WTC11 (cell line): ENCODE measurements at regions not wholly inside any gene's neighbourhood (a gene's known extent, or its start where the extent isn't known, plus 50 kb on each side); places are given as distances from the start of the nearest gene placed in this dataset.

Experiments used
- ATAC-seq: fragments of 200-7000 bp; cut with Tn5 transposase; 2 replicates; pipeline ENCODE4 v1.10.0; 2021; ENCODE audit warnings: mild to moderate bottlenecking, moderate library complexity
- CTCF ChIA-PET: fragments of 300-600 bp; sonication (Branson Sonifier 250); formaldehyde crosslinking; loops from one replicate; lab custom pipeline; 2021; ENCODE audit warnings: antibody characterized with exemption; lab: Charles Lee
- POLR2A ChIA-PET: fragments of 350-600 bp; sonication (Branson Sonifier 250); formaldehyde crosslinking; loops from one replicate; lab custom pipeline; 2021; ENCODE audit warnings: antibody characterized with exemption; lab: Charles Lee
- DNase-seq: peaks from one replicate; pipeline ENCODE4 v3.0.0; 2021; ENCODE audit warnings: low spot score
- H3K27ac Mint-ChIP-seq: 2 replicates; pipeline ENCODE4 v1.8.0; 2021; ENCODE audit warnings: mixed read lengths
- H3K27me3 Mint-ChIP-seq: 2 replicates; pipeline ENCODE4 v1.8.0; 2021; ENCODE audit warnings: low read depth, mild to moderate bottlenecking, moderate library complexity, mixed read lengths
- H3K36me3 Mint-ChIP-seq: 2 replicates; pipeline ENCODE4 v1.8.0; 2021; ENCODE audit warnings: mixed read lengths
- H3K4me1 Mint-ChIP-seq: 2 replicates; pipeline ENCODE4 v1.8.0; 2022; ENCODE audit warnings: mixed read lengths
- H3K4me3 Mint-ChIP-seq: 2 replicates; pipeline ENCODE4 v1.8.0; 2021; ENCODE audit warnings: mild to moderate bottlenecking, moderate library complexity, mixed read lengths
- H3K9me3 Mint-ChIP-seq: 2 replicates; pipeline ENCODE4 v1.8.0; 2021; ENCODE audit warnings: mixed read lengths
- ATF1 ChIP-seq: sonication (generic); formaldehyde crosslinking; IDR thresholded peaks from 2 replicates; pipeline ENCODE4 v1.8.1; 2023; ENCODE audit warnings: mild to moderate bottlenecking, moderate library complexity, missing genetic modification reagents
- CREB1 ChIP-seq: sonication (generic); formaldehyde crosslinking; IDR thresholded peaks from 2 replicates; pipeline ENCODE4 v1.8.0; 2023; ENCODE audit warnings: mild to moderate bottlenecking, missing genetic modification reagents
- FOXK1 ChIP-seq: sonication (generic); formaldehyde crosslinking; IDR thresholded peaks from 2 replicates; pipeline ENCODE4 v1.8.0; 2022; ENCODE audit warnings: mild to moderate bottlenecking, moderate library complexity, missing genetic modification reagents
- HMGA2 ChIP-seq: fragments of 250-450 bp; sonication (Bioruptor Pico); IDR thresholded peaks from 2 replicates; pipeline ENCODE4 v1.4.0; 2021; ENCODE audit warnings: mild to moderate bottlenecking, moderate library complexity
- KAT7 ChIP-seq: sonication (generic); formaldehyde crosslinking; IDR thresholded peaks from 2 replicates; pipeline ENCODE4 v1.8.1; 2023; ENCODE audit warnings: missing genetic modification reagents, mild to moderate bottlenecking, borderline replicate concordance
- MXD4 ChIP-seq: fragments of 250-450 bp; sonication (Bioruptor Pico); IDR thresholded peaks from 2 replicates; pipeline ENCODE4 v1.8.0; 2021; ENCODE audit warnings: mild to moderate bottlenecking, moderate library complexity, borderline replicate concordance
- TCF7 ChIP-seq: sonication (generic); formaldehyde crosslinking; IDR thresholded peaks from 2 replicates; pipeline ENCODE4 v1.8.0; 2022; ENCODE audit warnings: mild to moderate bottlenecking, low read depth, missing genetic modification reagents, moderate library complexity
- TEAD1 ChIP-seq: sonication (generic); formaldehyde crosslinking; IDR thresholded peaks from 2 replicates; pipeline ENCODE4 v1.8.0; 2022; ENCODE audit warnings: mild to moderate bottlenecking, missing genetic modification reagents
- ZNF121 ChIP-seq: sonication (generic); formaldehyde crosslinking; IDR thresholded peaks from 2 replicates; pipeline ENCODE4 v1.8.0; 2023; ENCODE audit warnings: missing genetic modification reagents
- ZNF232 ChIP-seq: sonication (generic); formaldehyde crosslinking; IDR thresholded peaks from 2 replicates; pipeline ENCODE4 v1.8.0; 2022; ENCODE audit warnings: mild to moderate bottlenecking, missing genetic modification reagents
- ZNF416 ChIP-seq: fragments of 250-450 bp; sonication (Bioruptor Pico); IDR thresholded peaks from 2 replicates; pipeline ENCODE4 v1.9.0; 2021; ENCODE audit warnings: mild to moderate bottlenecking, inconsistent platforms
- TF ChIP-seq, protein P1 (sequence below): sonication (generic); formaldehyde crosslinking; IDR thresholded peaks from 2 replicates; pipeline ENCODE4 v1.8.0; 2023; ENCODE audit warnings: missing genetic modification reagents, mild to moderate bottlenecking, borderline replicate concordance
- TF ChIP-seq, protein P2 (sequence below): sonication (generic); formaldehyde crosslinking; conservative IDR thresholded peaks from 2 replicates; pipeline ENCODE4 v1.8.1; 2023; ENCODE audit warnings: mild to moderate bottlenecking, low read depth, missing genetic modification reagents, moderate library complexity
- TF ChIP-seq, protein P3 (sequence below): sonication (generic); formaldehyde crosslinking; IDR thresholded peaks from 2 replicates; pipeline ENCODE4 v1.8.1; 2022; ENCODE audit warnings: mild to moderate bottlenecking, missing genetic modification reagents, moderate library complexity, borderline replicate concordance
- TF ChIP-seq, protein P4 (sequence below): sonication (generic); formaldehyde crosslinking; IDR thresholded peaks from 2 replicates; pipeline ENCODE4 v1.8.1; 2022; ENCODE audit warnings: low read depth, missing genetic modification reagents, borderline replicate concordance
- TF ChIP-seq, protein P5 (sequence below): sonication (generic); formaldehyde crosslinking; IDR thresholded peaks from 2 replicates; pipeline ENCODE4 v1.8.0; 2022; ENCODE audit warnings: mild to moderate bottlenecking, missing genetic modification reagents
- TF ChIP-seq, protein P6 (sequence below): sonication (generic); formaldehyde crosslinking; IDR thresholded peaks from 2 replicates; pipeline ENCODE4 v1.8.0; 2022; ENCODE audit warnings: mild to moderate bottlenecking, missing genetic modification reagents
- TF ChIP-seq, protein P7 (sequence below): sonication (generic); formaldehyde crosslinking; IDR thresholded peaks from 2 replicates; pipeline ENCODE4 v1.8.1; 2023; ENCODE audit warnings: mild to moderate bottlenecking, moderate library complexity, missing genetic modification reagents

DNA sequence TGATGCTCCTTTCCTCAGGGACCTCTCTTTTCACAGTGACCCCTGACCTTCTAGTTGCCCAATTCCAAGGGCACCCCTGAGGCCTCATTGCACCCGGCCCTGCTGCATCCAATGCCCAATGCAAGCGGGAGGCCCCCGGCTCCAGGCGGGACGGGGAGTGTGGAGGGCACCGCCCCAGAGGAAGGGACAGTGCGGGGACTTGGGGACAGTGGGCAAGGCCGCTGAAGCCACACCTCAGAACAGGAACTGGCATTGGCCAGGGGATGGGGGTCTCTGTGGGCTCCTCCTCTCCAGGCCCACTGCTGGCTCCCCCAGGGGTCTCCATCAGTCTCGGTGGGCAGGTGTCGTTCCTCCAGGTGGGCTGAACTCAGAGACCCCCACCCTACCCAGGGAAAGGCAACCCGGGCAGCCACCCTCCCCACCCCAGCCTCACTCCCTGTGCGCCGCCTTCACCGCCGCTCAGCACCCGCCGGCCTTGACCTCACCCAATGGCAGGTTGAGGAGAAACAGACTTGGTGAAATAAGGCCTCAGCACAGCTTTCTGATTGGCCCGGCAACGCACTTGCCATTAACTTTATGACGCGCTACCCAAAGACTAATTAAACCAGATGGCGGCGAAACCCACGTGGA, 1312.0 kb downstream of the BRD1 start (continued):
- TF ChIP-seq, protein P1, sequence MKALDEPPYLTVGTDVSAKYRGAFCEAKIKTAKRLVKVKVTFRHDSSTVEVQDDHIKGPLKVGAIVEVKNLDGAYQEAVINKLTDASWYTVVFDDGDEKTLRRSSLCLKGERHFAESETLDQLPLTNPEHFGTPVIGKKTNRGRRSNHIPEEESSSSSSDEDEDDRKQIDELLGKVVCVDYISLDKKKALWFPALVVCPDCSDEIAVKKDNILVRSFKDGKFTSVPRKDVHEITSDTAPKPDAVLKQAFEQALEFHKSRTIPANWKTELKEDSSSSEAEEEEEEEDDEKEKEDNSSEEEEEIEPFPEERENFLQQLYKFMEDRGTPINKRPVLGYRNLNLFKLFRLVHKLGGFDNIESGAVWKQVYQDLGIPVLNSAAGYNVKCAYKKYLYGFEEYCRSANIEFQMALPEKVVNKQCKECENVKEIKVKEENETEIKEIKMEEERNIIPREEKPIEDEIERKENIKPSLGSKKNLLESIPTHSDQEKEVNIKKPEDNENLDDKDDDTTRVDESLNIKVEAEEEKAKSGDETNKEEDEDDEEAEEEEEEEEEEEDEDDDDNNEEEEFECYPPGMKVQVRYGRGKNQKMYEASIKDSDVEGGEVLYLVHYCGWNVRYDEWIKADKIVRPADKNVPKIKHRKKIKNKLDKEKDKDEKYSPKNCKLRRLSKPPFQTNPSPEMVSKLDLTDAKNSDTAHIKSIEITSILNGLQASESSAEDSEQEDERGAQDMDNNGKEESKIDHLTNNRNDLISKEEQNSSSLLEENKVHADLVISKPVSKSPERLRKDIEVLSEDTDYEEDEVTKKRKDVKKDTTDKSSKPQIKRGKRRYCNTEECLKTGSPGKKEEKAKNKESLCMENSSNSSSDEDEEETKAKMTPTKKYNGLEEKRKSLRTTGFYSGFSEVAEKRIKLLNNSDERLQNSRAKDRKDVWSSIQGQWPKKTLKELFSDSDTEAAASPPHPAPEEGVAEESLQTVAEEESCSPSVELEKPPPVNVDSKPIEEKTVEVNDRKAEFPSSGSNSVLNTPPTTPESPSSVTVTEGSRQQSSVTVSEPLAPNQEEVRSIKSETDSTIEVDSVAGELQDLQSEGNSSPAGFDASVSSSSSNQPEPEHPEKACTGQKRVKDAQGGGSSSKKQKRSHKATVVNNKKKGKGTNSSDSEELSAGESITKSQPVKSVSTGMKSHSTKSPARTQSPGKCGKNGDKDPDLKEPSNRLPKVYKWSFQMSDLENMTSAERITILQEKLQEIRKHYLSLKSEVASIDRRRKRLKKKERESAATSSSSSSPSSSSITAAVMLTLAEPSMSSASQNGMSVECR: no peak
- TF ChIP-seq CREB1 (CRISPR knock-in tag): no peak
- TF ChIP-seq, all 79 proteins: peak for 0

DNA sequence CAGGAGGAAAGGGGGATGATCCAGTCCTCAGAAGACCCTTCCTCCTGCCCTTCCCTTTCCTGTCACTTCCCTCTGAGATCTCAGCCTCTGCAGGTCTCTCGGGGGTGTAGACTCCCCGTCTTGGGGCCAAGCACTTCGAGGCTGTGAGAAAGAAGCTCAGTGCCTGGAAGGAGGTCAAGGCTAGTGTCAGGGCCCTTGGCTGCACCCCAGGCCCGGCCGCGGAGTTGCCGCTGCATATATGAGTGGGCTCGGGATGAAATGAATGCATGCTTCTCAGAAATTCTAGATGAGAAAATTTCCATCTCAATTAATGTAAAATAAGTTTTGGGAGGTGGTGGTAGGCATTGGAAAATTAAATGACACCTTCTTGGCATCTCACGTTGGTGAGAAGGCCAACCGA, 1313.7 kb downstream of the BRD1 start:
- POLR2A ChIA-PET: no interaction called here
- TF ChIP-seq ZNF121 (CRISPR knock-in tag) (no peak), ATF1 (CRISPR knock-in tag) (no peak), HMGA2 (CRISPR knock-in tag) (no peak), KAT7 (CRISPR knock-in tag) (no peak), ZNF232 (CRISPR knock-in tag) (no peak), MXD4 (CRISPR knock-in tag) (no peak), TEAD1 (CRISPR knock-in tag) (no peak), FOXK1 (CRISPR knock-in tag) (no peak), ZNF416 (no peak), TCF7 (no peak)
- TF ChIP-seq, protein P2, sequence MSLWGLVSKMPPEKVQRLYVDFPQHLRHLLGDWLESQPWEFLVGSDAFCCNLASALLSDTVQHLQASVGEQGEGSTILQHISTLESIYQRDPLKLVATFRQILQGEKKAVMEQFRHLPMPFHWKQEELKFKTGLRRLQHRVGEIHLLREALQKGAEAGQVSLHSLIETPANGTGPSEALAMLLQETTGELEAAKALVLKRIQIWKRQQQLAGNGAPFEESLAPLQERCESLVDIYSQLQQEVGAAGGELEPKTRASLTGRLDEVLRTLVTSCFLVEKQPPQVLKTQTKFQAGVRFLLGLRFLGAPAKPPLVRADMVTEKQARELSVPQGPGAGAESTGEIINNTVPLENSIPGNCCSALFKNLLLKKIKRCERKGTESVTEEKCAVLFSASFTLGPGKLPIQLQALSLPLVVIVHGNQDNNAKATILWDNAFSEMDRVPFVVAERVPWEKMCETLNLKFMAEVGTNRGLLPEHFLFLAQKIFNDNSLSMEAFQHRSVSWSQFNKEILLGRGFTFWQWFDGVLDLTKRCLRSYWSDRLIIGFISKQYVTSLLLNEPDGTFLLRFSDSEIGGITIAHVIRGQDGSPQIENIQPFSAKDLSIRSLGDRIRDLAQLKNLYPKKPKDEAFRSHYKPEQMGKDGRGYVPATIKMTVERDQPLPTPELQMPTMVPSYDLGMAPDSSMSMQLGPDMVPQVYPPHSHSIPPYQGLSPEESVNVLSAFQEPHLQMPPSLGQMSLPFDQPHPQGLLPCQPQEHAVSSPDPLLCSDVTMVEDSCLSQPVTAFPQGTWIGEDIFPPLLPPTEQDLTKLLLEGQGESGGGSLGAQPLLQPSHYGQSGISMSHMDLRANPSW (CRISPR knock-in tag): no peak
- TF ChIP-seq, protein P3, sequence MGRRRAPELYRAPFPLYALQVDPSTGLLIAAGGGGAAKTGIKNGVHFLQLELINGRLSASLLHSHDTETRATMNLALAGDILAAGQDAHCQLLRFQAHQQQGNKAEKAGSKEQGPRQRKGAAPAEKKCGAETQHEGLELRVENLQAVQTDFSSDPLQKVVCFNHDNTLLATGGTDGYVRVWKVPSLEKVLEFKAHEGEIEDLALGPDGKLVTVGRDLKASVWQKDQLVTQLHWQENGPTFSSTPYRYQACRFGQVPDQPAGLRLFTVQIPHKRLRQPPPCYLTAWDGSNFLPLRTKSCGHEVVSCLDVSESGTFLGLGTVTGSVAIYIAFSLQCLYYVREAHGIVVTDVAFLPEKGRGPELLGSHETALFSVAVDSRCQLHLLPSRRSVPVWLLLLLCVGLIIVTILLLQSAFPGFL (CRISPR knock-in tag): no peak
- TF ChIP-seq, protein P4, sequence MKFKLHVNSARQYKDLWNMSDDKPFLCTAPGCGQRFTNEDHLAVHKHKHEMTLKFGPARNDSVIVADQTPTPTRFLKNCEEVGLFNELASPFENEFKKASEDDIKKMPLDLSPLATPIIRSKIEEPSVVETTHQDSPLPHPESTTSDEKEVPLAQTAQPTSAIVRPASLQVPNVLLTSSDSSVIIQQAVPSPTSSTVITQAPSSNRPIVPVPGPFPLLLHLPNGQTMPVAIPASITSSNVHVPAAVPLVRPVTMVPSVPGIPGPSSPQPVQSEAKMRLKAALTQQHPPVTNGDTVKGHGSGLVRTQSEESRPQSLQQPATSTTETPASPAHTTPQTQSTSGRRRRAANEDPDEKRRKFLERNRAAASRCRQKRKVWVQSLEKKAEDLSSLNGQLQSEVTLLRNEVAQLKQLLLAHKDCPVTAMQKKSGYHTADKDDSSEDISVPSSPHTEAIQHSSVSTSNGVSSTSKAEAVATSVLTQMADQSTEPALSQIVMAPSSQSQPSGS (CRISPR knock-in tag): no peak
- TF ChIP-seq, protein P5, sequence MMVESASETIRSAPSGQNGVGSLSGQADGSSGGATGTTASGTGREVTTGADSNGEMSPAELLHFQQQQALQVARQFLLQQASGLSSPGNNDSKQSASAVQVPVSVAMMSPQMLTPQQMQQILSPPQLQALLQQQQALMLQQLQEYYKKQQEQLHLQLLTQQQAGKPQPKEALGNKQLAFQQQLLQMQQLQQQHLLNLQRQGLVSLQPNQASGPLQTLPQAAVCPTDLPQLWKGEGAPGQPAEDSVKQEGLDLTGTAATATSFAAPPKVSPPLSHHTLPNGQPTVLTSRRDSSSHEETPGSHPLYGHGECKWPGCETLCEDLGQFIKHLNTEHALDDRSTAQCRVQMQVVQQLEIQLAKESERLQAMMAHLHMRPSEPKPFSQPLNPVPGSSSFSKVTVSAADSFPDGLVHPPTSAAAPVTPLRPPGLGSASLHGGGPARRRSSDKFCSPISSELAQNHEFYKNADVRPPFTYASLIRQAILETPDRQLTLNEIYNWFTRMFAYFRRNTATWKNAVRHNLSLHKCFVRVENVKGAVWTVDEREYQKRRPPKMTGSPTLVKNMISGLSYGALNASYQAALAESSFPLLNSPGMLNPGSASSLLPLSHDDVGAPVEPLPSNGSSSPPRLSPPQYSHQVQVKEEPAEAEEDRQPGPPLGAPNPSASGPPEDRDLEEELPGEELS (CRISPR knock-in tag): no peak
- TF ChIP-seq, protein P6, sequence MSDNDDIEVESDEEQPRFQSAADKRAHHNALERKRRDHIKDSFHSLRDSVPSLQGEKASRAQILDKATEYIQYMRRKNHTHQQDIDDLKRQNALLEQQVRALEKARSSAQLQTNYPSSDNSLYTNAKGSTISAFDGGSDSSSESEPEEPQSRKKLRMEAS (CRISPR knock-in tag): no peak
- TF ChIP-seq, protein P7, sequence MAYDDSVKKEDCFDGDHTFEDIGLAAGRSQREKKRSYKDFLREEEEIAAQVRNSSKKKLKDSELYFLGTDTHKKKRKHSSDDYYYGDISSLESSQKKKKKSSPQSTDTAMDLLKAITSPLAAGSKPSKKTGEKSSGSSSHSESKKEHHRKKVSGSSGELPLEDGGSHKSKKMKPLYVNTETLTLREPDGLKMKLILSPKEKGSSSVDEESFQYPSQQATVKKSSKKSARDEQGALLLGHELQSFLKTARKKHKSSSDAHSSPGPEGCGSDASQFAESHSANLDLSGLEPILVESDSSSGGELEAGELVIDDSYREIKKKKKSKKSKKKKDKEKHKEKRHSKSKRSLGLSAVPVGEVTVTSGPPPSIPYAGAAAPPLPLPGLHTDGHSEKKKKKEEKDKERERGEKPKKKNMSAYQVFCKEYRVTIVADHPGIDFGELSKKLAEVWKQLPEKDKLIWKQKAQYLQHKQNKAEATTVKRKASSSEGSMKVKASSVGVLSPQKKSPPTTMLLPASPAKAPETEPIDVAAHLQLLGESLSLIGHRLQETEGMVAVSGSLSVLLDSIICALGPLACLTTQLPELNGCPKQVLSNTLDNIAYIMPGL (CRISPR knock-in tag): no peak
- TF ChIP-seq, all 79 proteins: peak for 0
- H3K27me3 Mint-ChIP-seq: no peaks in the 10 kb centered on the region
- DNase-seq (no peak), ATAC-seq (no peak)
- H3K36me3 Mint-ChIP-seq: no peaks in the 10 kb centered on the region
- CTCF ChIA-PET: no interaction called here
- H3K9me3 Mint-ChIP-seq: no peaks in the 10 kb centered on the region
- H3K4me3 Mint-ChIP-seq: no peak overlapping the region
- peaks cover 33% of the 10 kb centered on the region for H3K4me1 Mint-ChIP-seq
- H3K27ac Mint-ChIP-seq: no peak overlapping the region
